RPMI8226 (cell line): ENCODE measurements at regions not wholly inside any gene's neighbourhood (a gene's known extent, or its start where the extent isn't known, plus 50 kb on each side); places are given as distances from the start of the nearest gene placed in this dataset.
"Not testable (repeated sequence)": the region's sequence is repeated elsewhere in the genome, so short reads cannot be mapped to it uniquely, and the experiment has no call there.

Experiments used
- DNase-seq: peaks from one replicate; pipeline ENCODE4 v3.0.0-alpha.2; 2015

GRCh38 chr11:134864233-134864967, 452.4 kb upstream of the B3GAT1 start:
- no peak for DNase-seq

- peak; percentile 14 for DNase-seq
These were observed 451.3 kb upstream of the B3GAT1 start for GRCh38 chr11:134863294-134863693.

- DNase-seq: no peak
These were observed 450.6 kb upstream of the B3GAT1 start for GRCh38 chr11:134862587-134863195.

- no peak for DNase-seq
These were observed 450.1 kb upstream of the B3GAT1 start for GRCh38 chr11:134862105-134862502.

GRCh38 chr11:134861490-134862104, 449.6 kb upstream of the B3GAT1 start:
- DNase-seq: peak; percentile 13

GRCh38 chr11:134858783-134859480, 446.9 kb upstream of the B3GAT1 start:
- no peak for DNase-seq

GRCh38 chr11:134857035-134857434, 445.0 kb upstream of the B3GAT1 start:
- DNase-seq: no peak

- DNase-seq: no peak
These were observed 444.3 kb upstream of the B3GAT1 start for GRCh38 chr11:134856056-134856971.

GRCh38 chr11:134853992-134854991, 442.2 kb upstream of the B3GAT1 start:
- DNase-seq: no peak

- DNase-seq: not testable (repeated sequence)
These were observed 439.6 kb upstream of the B3GAT1 start for GRCh38 chr11:134851503-134852224.

- DNase-seq: no peak
These were observed 438.5 kb upstream of the B3GAT1 start for GRCh38 chr11:134850566-134850965.

- no peak for DNase-seq
These were observed 437.8 kb upstream of the B3GAT1 start for GRCh38 chr11:134849833-134850232.

- no peak for DNase-seq
These were observed 435.2 kb upstream of the B3GAT1 start for GRCh38 chr11:134847083-134847715.

- DNase-seq: no peak
These were observed 434.5 kb upstream of the B3GAT1 start for GRCh38 chr11:134846328-134847082.

GRCh38 chr11:134845474-134846327, 433.7 kb upstream of the B3GAT1 start:
- DNase-seq: no peak

- no peak for DNase-seq
These were observed 432.8 kb upstream of the B3GAT1 start for GRCh38 chr11:134844838-134845237.

- no peak for DNase-seq
These were observed 431.7 kb upstream of the B3GAT1 start for GRCh38 chr11:134843735-134844134.

- DNase-seq: no peak
These were observed 431.0 kb upstream of the B3GAT1 start for GRCh38 chr11:134843020-134843419.
